ENCODE measurements at regions not wholly inside any gene's neighbourhood (a gene's known extent, or its start where the extent isn't known, plus 50 kb on each side); places are given as distances from the start of the nearest gene placed in this dataset.
A peak's percentile ranks its signal among the peaks of the same experiment; 100 is the strongest.

DNA sequence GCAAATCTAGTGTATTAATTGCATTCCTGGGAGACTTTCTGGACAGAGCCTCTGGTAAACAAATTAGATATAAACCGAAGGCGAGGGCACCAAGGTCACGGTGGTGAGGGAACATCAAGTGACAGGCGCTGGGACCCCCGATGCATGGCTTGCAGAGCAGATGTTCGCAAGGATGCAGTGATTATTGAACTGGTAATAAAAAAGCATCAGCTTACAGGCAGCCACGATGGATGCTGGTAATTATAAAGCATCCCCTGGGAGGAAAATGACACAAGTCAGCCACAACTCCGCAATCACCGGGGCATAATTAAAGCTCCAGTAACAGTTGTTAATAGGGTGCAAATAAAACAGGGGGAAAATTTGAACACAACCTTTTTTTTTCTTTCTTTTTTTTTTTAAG, 231.1 kb upstream of the DPH6 start:
- Mint-ChIP-seq H3K4me1 (no peaks in the 10 kb centered on the region), H3K27ac (no peak overlapping the region), H3K9me3 (peaks cover 0 to 2% (median 0%) of the 10 kb centered on the region in 3 donors), H3K27me3 (peaks cover 2% of the 10 kb centered on the region), H3K4me3 (no peak overlapping the region), H3K36me3 (no peaks in the 10 kb centered on the region)

DNA sequence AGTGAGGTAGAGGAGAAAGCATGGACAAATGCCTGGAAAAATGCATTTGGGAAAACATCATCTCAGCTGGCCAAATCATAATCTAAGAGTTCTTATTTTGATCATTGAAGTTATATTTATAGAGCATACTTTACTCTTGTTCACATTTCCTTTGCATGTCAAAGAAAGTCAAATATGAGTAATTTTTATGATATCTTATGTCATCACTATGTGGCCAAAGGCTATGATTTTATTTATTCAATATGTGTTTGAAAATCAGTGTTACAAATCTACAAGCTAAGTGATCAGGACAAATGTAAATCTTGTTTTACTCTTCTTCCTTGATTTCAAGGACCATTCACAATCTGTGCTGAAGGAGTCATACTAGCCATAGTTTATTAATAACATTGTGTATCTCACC, 237.2 kb upstream of the DPH6 start:
- H3K36me3 Mint-ChIP-seq, result no peaks in the 10 kb centered on the region
- no peak overlapping the region for H3K27ac Mint-ChIP-seq
- no peaks in the 10 kb centered on the region for H3K4me1 Mint-ChIP-seq
- H3K27me3 Mint-ChIP-seq, result no peaks in the 10 kb centered on the region
- peaks cover 0 to 2% (median 0%) of the 10 kb centered on the region in 3 donors for H3K9me3 Mint-ChIP-seq
- H3K4me3 Mint-ChIP-seq, result no peak overlapping the region

DNA sequence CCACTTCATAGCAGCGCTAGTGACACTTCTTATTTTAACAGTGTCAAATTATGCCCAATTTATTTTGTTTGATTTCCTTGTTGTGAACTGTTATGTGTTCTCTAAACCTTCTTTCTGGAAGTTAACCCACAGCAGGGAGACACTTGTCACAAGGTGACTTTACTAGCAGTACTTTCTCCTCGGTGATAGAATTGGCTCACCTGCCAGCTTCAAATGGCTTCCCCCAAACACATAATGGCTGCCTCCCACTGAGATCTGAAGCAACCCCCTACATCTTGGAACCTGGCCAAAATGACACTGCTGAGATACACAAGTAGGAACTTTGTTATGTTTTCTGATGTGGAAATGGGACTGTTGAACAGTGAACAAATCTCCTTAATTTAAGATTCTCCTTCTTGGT, 238.8 kb upstream of the DPH6 start:
- H3K27me3 Mint-ChIP-seq, result no peaks in the 10 kb centered on the region
- no peaks in the 10 kb centered on the region for H3K36me3 Mint-ChIP-seq
- H3K27ac Mint-ChIP-seq, result no peak overlapping the region
- H3K4me3 Mint-ChIP-seq, result no peak overlapping the region
- peaks cover 0 to 5% (median 0%) of the 10 kb centered on the region in 3 donors for H3K9me3 Mint-ChIP-seq
- no peaks in the 10 kb centered on the region for H3K4me1 Mint-ChIP-seq

DNA sequence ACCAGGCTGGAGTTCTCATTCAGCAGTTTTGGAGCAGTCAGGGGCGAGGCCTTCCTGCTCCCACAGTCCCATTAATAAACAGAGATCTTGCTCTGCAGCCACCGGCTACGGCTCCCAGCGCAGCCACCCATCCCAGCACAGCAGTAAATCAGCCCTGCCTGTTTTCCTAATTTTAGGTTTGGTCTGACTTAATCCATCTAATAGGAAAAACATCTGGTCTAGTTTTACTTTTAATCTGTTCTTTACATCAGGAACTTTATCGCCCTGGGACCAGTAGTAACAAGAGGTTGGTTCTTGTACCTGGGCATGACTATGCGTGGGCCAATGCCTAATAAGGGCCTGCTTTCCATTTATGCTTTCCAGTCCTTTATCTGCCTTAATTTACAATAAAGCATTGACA, 264.0 kb upstream of the DPH6 start:
- Mint-ChIP-seq H3K27me3 (peaks cover 2% of the 10 kb centered on the region), H3K27ac (no peak overlapping the region), H3K36me3 (no peaks in the 10 kb centered on the region), H3K4me3 (no peak overlapping the region), H3K4me1 (no peaks in the 10 kb centered on the region), H3K9me3 (peaks cover 0 to 6% (median 0%) of the 10 kb centered on the region in 3 donors)

DNA sequence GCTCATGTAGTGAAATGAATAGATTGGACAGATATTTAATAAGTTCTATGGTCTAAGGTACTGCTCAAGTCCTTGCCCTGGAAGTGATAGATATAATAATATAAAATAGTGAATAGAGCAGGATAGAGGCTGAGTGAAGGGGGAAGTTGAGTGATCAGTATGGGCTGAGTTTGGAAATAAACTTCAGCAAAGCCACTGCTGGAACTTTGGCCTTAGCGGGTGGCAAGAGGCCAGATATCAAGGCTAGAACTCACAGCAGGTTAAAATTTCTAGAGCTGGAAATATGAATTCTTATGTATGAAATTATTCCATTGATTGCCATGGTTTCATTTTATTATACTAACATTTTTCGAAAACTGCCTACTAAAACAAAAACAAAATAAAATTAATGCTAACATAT, 267.6 kb upstream of the DPH6 start:
- Mint-ChIP-seq H3K27me3 (peaks cover 2% of the 10 kb centered on the region), H3K9me3 (peaks cover 0 to 6% (median 0%) of the 10 kb centered on the region in 3 donors), H3K4me3 (no peak overlapping the region), H3K4me1 (no peaks in the 10 kb centered on the region), H3K27ac (no peak overlapping the region), H3K36me3 (no peaks in the 10 kb centered on the region)

DNA sequence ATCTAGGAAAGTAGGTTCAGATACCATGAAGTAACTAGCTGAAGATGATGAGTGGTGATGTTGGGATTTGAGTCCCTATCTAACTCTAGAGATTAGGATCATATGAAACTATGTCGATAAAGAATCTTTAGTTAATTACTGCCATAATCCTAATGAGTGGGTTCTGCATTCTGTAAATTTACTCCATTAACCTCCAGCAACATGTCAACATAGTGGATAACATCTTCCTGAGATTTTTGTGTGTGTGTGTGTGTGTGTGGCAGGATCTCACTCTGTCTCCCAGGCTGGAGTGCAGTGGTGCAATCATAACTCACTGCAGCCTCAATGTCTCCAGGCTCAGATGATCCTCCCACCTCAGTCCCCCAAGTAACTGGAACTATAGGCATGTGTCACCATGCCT, 272.9 kb upstream of the DPH6 start:
- Mint-ChIP-seq H3K4me3 (no peak overlapping the region), H3K9me3 (peaks cover 0 to 8% (median 0%) of the 10 kb centered on the region in 3 donors), H3K36me3 (no peaks in the 10 kb centered on the region), H3K4me1 (no peaks in the 10 kb centered on the region), H3K27ac (no peak overlapping the region), H3K27me3 (no peaks in the 10 kb centered on the region)

DNA sequence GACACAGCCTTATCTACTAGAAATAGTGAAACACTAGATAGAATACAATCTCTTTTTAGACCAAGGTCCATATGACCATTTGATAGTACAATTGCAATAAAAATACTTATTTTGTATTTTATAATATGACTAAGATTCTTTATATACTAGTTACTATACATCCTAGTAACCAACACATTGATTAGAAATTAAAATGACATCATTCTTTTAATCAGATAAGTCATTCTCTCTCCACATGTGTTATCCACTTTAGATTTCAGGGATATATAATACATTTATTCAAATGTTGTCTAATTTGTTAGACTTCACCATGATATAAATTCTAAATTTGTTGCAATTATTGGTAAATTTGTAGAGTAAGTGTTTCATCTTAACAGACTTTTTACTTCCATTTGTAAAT, 276.2 kb upstream of the DPH6 start:
- Mint-ChIP-seq H3K27ac (no peak overlapping the region), H3K4me1 (no peaks in the 10 kb centered on the region), H3K9me3 (peaks cover 0 to 10% (median 2%) of the 10 kb centered on the region in 3 donors), H3K27me3 (no peaks in the 10 kb centered on the region), H3K36me3 (no peaks in the 10 kb centered on the region), H3K4me3 (no peak overlapping the region)

DNA sequence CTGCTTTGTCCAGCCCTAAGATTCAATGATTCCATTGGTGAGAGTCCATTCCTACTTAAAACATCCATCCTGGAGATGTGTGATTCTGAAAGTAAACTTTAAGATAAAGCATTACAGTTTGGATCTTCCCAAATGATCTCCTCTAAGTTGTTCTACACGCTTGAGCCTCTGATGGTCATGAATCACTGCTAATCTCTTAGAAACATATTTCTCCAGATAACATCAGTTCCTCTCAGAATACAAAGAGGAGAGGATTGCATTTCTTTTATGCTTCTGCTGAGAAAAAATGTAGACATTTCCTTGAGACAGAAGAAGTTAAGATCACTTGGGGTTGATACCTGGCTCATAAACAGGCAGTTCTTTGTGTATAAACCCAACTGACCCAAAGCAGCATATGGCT, 281.2 kb upstream of the DPH6 start:
- H3K27ac Mint-ChIP-seq, result no peak overlapping the region
- peaks cover 0 to 9% (median 2%) of the 10 kb centered on the region in 3 donors for H3K9me3 Mint-ChIP-seq
- H3K36me3 Mint-ChIP-seq, result no peaks in the 10 kb centered on the region
- H3K4me3 Mint-ChIP-seq, result peak overlapping the region in 1 of 4 donors; percentile 28
- H3K27me3 Mint-ChIP-seq, result no peaks in the 10 kb centered on the region
- no peaks in the 10 kb centered on the region for H3K4me1 Mint-ChIP-seq

DNA sequence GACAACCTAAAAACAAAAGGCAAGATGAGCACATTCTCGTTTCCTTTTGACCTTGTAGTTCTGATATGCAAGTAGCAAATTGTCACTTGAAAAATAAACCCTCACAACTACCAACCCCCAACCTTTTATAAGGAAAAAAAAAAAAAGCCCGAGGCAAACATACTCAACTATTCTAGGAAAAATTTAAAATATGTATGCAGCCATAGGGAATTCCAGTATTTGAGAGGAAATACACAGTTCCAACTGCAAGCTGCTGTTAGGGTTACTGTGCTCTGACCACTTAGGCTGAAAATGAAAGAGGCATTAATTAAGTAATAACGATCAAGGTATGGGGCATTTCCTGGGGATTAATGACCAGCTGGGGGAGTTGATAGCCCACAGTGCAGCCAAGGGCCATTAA, 281.9 kb upstream of the DPH6 start:
- Mint-ChIP-seq H3K4me3 (no peak overlapping the region), H3K36me3 (no peaks in the 10 kb centered on the region)

DNA sequence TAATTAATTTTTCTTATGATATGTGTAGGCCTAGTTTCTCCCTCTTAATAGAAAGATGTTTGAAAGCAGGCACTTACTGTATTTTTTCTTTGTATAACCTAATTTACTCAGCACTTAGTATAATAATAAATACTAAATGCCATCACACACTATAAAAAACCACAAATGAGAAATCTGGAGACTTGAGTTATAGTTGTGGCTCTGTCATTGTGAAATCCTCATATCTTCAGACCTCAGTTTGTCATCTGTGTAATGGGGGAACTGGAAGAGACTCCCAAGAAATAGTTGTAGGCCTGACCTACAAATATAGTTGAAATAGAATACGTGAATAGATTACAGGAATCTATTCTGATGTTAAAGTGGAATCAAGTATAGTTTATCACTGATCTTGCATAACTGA, 287.6 kb upstream of the DPH6 start:
- H3K27ac Mint-ChIP-seq, result no peak overlapping the region

More for the DNA sequence above, 281.9 kb upstream of the DPH6 start:
- H3K27me3 Mint-ChIP-seq, result no peaks in the 10 kb centered on the region
- H3K9me3 Mint-ChIP-seq, result peaks cover 2 to 9% (median 4%) of the 10 kb centered on the region in 3 donors
- no peaks in the 10 kb centered on the region for H3K4me1 Mint-ChIP-seq
- H3K27ac Mint-ChIP-seq, result no peak overlapping the region

DNA sequence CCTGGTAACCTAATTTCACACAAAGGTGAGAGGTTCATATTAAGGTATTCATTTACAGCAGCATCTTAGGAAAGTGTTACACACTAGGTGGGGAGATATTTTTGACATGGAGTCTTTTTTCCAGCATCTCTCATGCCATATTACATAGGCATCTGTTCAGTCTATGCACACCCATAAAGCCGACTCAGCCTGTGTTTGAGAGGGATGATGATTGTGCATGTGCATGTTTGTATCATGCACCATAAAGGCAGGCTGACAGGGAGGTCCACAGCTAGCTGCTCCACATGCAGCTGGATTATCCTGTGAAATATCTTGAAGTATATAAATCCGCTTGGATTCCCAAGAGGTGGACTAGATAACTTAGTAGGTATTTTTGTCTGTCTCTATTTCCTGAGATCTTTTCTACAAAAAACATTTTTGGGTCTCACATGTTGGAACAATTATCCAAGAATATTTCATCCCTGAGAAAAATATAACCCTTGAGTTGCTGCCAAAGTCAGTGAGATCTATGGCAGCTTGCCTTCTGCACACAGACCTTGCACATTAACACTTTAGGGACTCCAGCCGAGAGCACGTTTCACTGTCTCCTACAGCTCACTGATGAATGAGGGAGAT, 288.4 kb upstream of the DPH6 start:
- Mint-ChIP-seq H3K27me3 (no peaks in the 10 kb centered on the region), H3K9me3 (peaks cover 0 to 4% (median 2%) of the 10 kb centered on the region in 3 donors), H3K36me3 (peaks cover 2% of the 10 kb centered on the region), H3K4me3 (no peak overlapping the region), H3K4me1 (no peaks in the 10 kb centered on the region), H3K27ac (no peak overlapping the region)

More for the DNA sequence above, 287.6 kb upstream of the DPH6 start:
- H3K27me3 Mint-ChIP-seq, result no peaks in the 10 kb centered on the region
- no peaks in the 10 kb centered on the region for H3K4me1 Mint-ChIP-seq
- no peak overlapping the region for H3K4me3 Mint-ChIP-seq
- H3K9me3 Mint-ChIP-seq, result peaks cover 0 to 4% (median 2%) of the 10 kb centered on the region in 3 donors
- peaks cover 2% of the 10 kb centered on the region for H3K36me3 Mint-ChIP-seq

DNA sequence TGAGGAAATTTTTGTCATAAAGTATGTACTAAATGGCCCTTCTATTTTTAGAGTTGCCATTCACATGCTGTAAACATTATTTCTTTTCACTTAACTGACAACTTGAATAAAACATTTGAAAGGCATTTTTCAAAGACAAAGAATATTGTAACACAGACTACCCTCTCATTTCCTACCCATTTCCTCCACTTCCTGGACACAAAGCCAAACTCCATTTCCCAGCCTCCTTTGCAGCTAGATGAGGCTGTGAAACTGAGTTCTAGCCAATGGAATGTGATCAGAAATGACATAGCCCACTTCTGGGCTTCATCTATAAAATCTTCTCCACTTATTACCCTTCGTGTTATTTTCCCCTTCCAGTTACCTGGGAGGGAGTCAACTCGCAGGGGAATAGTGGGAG, 288.9 kb upstream of the DPH6 start:
- Mint-ChIP-seq H3K36me3 (peaks cover 2% of the 10 kb centered on the region), H3K9me3 (peaks cover 0 to 4% (median 2%) of the 10 kb centered on the region in 3 donors), H3K4me1 (no peaks in the 10 kb centered on the region)

DNA sequence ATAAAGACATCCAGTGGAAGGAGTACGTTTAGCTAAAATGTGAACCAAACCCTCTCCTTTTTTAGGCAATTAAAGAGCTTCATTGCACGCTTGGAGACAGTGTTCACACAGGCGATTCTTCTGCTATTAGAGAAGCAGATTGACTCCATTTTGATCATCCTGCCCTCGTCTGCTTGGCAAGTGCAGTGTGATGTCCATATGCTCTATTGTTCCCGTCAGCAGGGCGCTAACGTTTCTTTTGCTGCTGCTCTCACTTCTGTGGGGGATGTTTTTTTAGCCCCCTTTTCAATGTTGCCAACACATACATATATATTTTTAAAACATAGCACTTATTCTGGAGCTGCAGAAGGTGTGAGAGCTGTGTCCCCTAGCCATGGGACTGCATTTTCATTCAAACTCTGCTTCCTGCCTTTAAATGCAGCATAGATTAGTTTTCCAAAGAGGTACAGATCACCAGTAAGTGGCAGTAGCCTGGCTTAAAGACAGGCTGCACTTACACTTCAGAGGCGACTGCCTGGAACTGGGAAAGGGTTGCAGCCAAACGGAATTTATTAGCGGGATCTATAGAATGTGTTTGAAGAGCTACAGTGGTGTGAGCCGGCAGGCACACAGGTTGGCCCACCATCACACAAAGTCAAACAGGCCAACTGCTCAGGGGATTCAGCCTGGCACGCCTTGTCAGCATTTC, 292.6 kb upstream of the DPH6 start:
- peaks cover 2% of the 10 kb centered on the region for H3K36me3 Mint-ChIP-seq
- H3K4me3 Mint-ChIP-seq, result no peak overlapping the region
- H3K9me3 Mint-ChIP-seq, result no peaks in the 10 kb centered on the region
- H3K4me1 Mint-ChIP-seq, result no peaks in the 10 kb centered on the region
- no peaks in the 10 kb centered on the region for H3K27me3 Mint-ChIP-seq
- no peak overlapping the region for H3K27ac Mint-ChIP-seq

More for the DNA sequence above, 288.9 kb upstream of the DPH6 start:
- no peaks in the 10 kb centered on the region for H3K27me3 Mint-ChIP-seq
- no peak overlapping the region for H3K4me3 Mint-ChIP-seq
- H3K27ac Mint-ChIP-seq, result no peak overlapping the region

DNA sequence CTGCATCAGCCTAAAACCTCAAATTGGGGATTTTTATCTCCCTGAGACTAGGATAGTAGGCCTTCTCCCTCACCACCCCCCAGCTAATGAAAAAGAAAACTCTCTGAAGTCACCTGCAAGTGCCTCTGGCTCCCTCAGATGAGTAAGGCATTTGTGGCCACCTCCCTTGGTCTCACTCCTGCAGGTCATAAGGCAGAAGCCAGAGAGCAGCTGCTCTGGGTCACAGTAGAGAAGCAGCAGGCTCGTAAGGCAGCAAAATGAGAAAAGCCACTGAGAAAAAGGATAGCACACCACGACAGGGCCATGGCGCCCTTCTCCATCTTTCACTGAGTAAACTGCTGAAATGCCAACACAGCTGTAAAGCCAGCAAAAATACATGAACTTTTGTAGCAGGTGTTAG, 296.7 kb upstream of the DPH6 start:
- H3K4me1 Mint-ChIP-seq, result no peaks in the 10 kb centered on the region
- no peak overlapping the region for H3K4me3 Mint-ChIP-seq
- no peak overlapping the region for H3K27ac Mint-ChIP-seq
- H3K36me3 Mint-ChIP-seq, result no peaks in the 10 kb centered on the region
- H3K27me3 Mint-ChIP-seq, result no peaks in the 10 kb centered on the region
- H3K9me3 Mint-ChIP-seq, result peaks cover 0 to 2% (median 0%) of the 10 kb centered on the region in 3 donors

DNA sequence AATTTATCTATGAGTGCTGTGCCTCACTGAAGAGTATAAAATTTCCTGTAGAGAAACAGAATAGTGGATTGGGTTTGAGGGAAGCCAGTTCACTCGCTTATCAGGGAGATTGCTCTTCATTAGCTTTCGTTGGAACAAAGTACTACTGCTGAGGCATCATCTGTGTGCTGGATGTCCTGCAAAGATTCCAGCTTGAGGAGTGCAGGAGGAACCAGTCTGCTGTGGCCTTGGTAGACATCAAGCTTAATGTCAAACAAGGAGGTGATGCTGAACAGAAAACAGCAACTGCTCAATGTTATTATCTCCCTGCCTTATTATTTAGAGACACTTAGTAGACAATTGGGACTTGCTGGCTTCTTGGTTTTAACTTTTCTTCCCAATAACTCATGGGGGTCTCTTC, 297.5 kb upstream of the DPH6 start:
- Mint-ChIP-seq H3K4me3 (no peak overlapping the region), H3K36me3 (no peaks in the 10 kb centered on the region), H3K9me3 (peaks cover 0 to 2% (median 0%) of the 10 kb centered on the region in 3 donors), H3K27me3 (no peaks in the 10 kb centered on the region), H3K27ac (no peak overlapping the region), H3K4me1 (no peaks in the 10 kb centered on the region)

DNA sequence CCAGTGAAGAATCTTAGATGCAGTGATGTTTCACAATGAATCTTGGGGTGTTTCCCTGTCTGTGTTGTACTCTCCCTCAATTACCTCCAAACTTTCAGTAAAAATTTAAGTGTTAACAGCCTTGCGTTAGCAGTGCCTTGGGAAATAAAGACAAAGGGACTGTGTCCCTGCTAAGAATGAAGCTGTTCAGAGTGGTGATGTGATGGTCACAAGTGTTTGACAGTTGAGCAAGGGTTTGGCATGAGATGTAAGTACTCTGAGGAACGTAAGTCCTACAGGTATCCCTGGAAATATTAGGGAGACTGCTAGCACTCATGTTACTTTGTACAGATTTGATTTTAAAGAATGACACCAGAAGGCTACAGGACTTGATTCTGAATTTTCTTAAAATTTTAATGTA, 304.3 kb upstream of the DPH6 start:
- H3K9me3 Mint-ChIP-seq, result peaks cover 0 to 2% (median 0%) of the 10 kb centered on the region in 3 donors
- H3K27me3 Mint-ChIP-seq, result no peaks in the 10 kb centered on the region
- H3K4me3 Mint-ChIP-seq, result no peak overlapping the region
- no peaks in the 10 kb centered on the region for H3K4me1 Mint-ChIP-seq
- no peak overlapping the region for H3K27ac Mint-ChIP-seq
- no peaks in the 10 kb centered on the region for H3K36me3 Mint-ChIP-seq

Data from IgD-negative memory B cell (primary cell).